A673 (cell line): ENCODE measurements at regions not wholly inside any gene's neighbourhood (a gene's known extent, or its start where the extent isn't known, plus 50 kb on each side); places are given as distances from the start of the nearest gene placed in this dataset.

ENCODE experiments used
- CTCF ChIP-seq: fragments of 300-800, 200-600 bp; sonication (generic); conservative IDR thresholded peaks from 2 replicates; pipeline ENCODE4 v1.5.1; 2017; ENCODE audit warnings: low read depth, mild to moderate bottlenecking, antibody characterized with exemption, low read length, moderate library complexity, mixed read lengths
- EZH2 ChIP-seq: fragments of 200-600 bp; sonication (generic); IDR thresholded peaks from 2 replicates; pipeline ENCODE4 v1.6.1; 2017; ENCODE audit warnings: borderline replicate concordance, low read depth, mild to moderate bottlenecking, mixed read lengths, antibody characterized with exemption, low read length; ENCODE audit not compliant: poor library complexity, severe bottlenecking

- TF ChIP-seq CTCF (no peak), EZH2 (no peak)
Measured at GRCh38 chr5:158591301-158591863, 508.3 kb downstream of the EBF1 start.
